AG08395 (cell line): ENCODE measurements at regions not wholly inside any gene's neighbourhood (a gene's known extent, or its start where the extent isn't known, plus 50 kb on each side); places are given as distances from the start of the nearest gene placed in this dataset.

Experiments used
- DNase-seq: peaks from one replicate; pipeline ENCODE4 v3.0.0; 2012; ENCODE audit warnings: mixed read lengths, low spot score

GRCh38 chr2:15092181-15092580 is 459.7 kb downstream of the LRATD1 start:
- no peak for DNase-seq

GRCh38 chr2:15092691-15093090 is 460.2 kb downstream of the LRATD1 start:
- peak; percentile 52 for DNase-seq

GRCh38 chr2:15094161-15094560 is 461.6 kb downstream of the LRATD1 start:
- DNase-seq = no peak

- DNase-seq = no peak
Observed at GRCh38 chr2:15096873-15097272, 464.3 kb downstream of the NBAS start.

GRCh38 chr2:15107137-15107536 is 454.0 kb downstream of the NBAS start:
- DNase-seq = no peak

- DNase-seq = no peak
Observed at GRCh38 chr2:15111718-15112117, 449.4 kb downstream of the NBAS start.

GRCh38 chr2:15112216-15112615 is 448.9 kb downstream of the NBAS start:
- DNase-seq = no peak

- no peak for DNase-seq
Observed at GRCh38 chr2:15115776-15116175, 445.4 kb downstream of the NBAS start.

- no peak for DNase-seq
Observed at GRCh38 chr2:15116830-15117229, 444.3 kb downstream of the NBAS start.
